ENCODE measurements at regions not wholly inside any gene's neighbourhood (a gene's known extent, or its start where the extent isn't known, plus 50 kb on each side); places are given as distances from the start of the nearest gene placed in this dataset.

DNA sequence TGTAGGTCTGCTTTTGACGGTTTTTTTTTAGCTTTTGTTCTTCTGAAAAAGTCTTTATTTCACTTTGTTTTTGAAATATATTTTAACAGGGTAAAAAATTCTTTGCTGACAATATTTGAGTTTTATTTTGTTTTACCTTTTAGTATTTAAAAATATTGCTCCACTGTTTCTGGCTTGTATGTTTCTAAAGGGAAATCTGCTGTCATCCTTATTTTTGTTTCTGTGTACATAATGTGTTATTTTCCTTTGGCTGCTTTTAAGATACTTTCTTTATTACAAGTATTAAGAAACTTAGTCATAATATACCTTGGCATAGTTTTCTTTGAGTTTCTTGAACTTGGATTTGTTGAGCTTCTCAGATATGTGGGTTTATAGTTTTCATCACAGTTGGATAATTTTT is 88.6 kb upstream of the SPACA1 start:
- H3K4me3 ChIP-seq (ENCODE audit: low read length), result no peak overlapping the region
- H3K27ac ChIP-seq (ENCODE audit: low read depth, low read length), result no peak overlapping the region
- H3K4me1 ChIP-seq (ENCODE audit: insufficient read depth, low read length), result no peaks in the 10 kb centered on the region
- H3K9me3 ChIP-seq (ENCODE audit: insufficient read depth, low read depth, low read length), result no peaks in the 10 kb centered on the region
- H3K36me3 ChIP-seq (ENCODE audit: insufficient read depth, low read length), result no peaks in the 10 kb centered on the region
- no CpG with 5 or more reads among the region's 1 CpG for WGBS
- no peak overlapping the region for H3K9ac ChIP-seq (ENCODE audit: low read depth, low read length)
- H3K27me3 ChIP-seq (ENCODE audit: insufficient read depth, low read length), result no peaks in the 10 kb centered on the region

- WGBS, result 96% methylated on average over 2 of the region's 2 CpGs
Measured at GRCh38 chr6:87951751-87952150, 95.9 kb upstream of the SPACA1 start.

DNA sequence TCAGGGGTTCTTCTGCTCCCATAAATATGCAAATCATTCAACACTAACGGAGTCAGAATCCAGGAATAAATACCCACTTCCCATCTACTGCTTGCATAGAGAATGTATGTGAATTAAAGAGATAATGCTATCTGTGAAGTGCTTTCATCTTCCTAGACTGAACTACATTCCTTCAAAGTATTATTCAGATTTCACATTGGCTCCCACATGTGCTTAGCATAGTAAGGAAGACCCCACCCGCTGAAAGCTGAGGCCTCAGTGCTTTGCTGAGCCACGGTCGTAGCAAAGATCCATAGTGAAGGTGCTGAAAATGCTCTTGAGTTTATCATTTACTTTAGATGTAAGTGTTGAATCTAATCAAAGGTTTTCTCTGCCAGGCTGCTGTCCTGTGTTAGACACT is 97.0 kb upstream of the SPACA1 start:
- Histone ChIP-seq H3K9ac (ENCODE audit: low read depth, low read length) (no peak overlapping the region), H3K27ac (ENCODE audit: low read depth, low read length) (no peak overlapping the region), H3K27me3 (ENCODE audit: insufficient read depth, low read length) (no peaks in the 10 kb centered on the region), H3K4me1 (ENCODE audit: insufficient read depth, low read length) (no peaks in the 10 kb centered on the region), H3K36me3 (ENCODE audit: insufficient read depth, low read length) (no peaks in the 10 kb centered on the region), H3K9me3 (ENCODE audit: insufficient read depth, low read depth, low read length) (no peaks in the 10 kb centered on the region), H3K4me3 (ENCODE audit: low read length) (no peak overlapping the region)
- WGBS, result 88% methylated on average over 3 of the region's 4 CpGs

More at GRCh38 chr6:87951751-87952150, 95.9 kb upstream of the SPACA1 start:
- Histone ChIP-seq H3K9me3 (ENCODE audit: insufficient read depth, low read depth, low read length) (no peaks in the 10 kb centered on the region), H3K27me3 (ENCODE audit: insufficient read depth, low read length) (no peaks in the 10 kb centered on the region), H3K4me1 (ENCODE audit: insufficient read depth, low read length) (no peaks in the 10 kb centered on the region), H3K9ac (ENCODE audit: low read depth, low read length) (no peak overlapping the region), H3K36me3 (ENCODE audit: insufficient read depth, low read length) (no peaks in the 10 kb centered on the region), H3K4me3 (ENCODE audit: low read length) (no peak overlapping the region), H3K27ac (ENCODE audit: low read depth, low read length) (no peak overlapping the region)

- WGBS, result 96% methylated on average over 7 of the region's 7 CpGs
- Histone ChIP-seq H3K4me1 (ENCODE audit: insufficient read depth, low read length) (no peaks in the 10 kb centered on the region), H3K27ac (ENCODE audit: low read depth, low read length) (no peak overlapping the region), H3K9me3 (ENCODE audit: insufficient read depth, low read depth, low read length) (no peaks in the 10 kb centered on the region), H3K4me3 (ENCODE audit: low read length) (no peak overlapping the region), H3K27me3 (ENCODE audit: insufficient read depth, low read length) (no peaks in the 10 kb centered on the region), H3K9ac (ENCODE audit: low read depth, low read length) (no peak overlapping the region), H3K36me3 (ENCODE audit: insufficient read depth, low read length) (no peaks in the 10 kb centered on the region)
Measured at GRCh38 chr6:87949194-87949593, 98.4 kb upstream of the SPACA1 start.

DNA sequence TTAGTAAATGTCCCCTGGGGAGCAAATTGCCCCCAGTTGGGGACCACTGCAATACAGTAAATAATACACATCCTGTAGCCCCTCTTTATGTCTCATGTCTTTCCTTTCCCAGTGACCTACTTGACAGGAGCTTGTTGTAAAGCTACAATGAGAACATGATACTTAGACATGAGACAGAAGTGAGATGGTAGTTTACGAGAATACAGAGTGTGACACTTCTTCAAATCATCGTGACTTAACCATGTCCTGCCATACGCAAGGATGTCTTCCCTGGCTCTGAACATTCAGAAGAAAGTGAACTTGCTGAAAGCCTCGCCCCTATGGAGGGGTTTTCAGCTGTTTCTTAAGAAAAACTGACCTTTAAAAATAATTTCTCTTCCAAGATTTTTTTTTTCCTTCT is 101.0 kb upstream of the SPACA1 start:
- H3K27me3 ChIP-seq (ENCODE audit: insufficient read depth, low read length), result no peaks in the 10 kb centered on the region
- no peak overlapping the region for H3K9ac ChIP-seq (ENCODE audit: low read depth, low read length)
- no peaks in the 10 kb centered on the region for H3K36me3 ChIP-seq (ENCODE audit: insufficient read depth, low read length)
- 96% methylated on average over 4 of the region's 4 CpGs for WGBS
- no peak overlapping the region for H3K27ac ChIP-seq (ENCODE audit: low read depth, low read length)
- H3K4me3 ChIP-seq (ENCODE audit: low read length), result no peak overlapping the region
- no peaks in the 10 kb centered on the region for H3K9me3 ChIP-seq (ENCODE audit: insufficient read depth, low read depth, low read length)
- H3K4me1 ChIP-seq (ENCODE audit: insufficient read depth, low read length), result no peaks in the 10 kb centered on the region

DNA sequence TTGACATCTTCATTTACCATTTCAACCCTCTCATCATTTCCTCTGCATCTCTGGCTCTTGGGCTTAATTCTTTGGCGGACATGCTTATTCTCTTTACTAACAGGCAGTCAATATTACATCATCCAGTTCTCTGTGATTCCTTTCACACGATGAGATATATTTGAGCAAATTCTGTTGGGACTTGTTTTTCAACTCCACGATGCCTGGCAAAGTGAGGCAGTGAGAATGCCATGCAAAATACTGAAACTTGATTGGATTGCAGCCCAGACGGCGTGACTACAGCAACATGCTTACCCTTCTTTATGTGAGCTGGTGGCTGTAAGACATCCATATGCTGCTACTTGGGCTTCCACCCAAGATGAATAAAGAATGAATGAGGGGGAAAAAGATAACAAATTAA is 101.7 kb upstream of the SPACA1 start:
- Histone ChIP-seq H3K4me3 (ENCODE audit: low read length) (no peak overlapping the region), H3K4me1 (ENCODE audit: insufficient read depth, low read length) (no peaks in the 10 kb centered on the region), H3K27ac (ENCODE audit: low read depth, low read length) (no peak overlapping the region), H3K36me3 (ENCODE audit: insufficient read depth, low read length) (no peaks in the 10 kb centered on the region), H3K9me3 (ENCODE audit: insufficient read depth, low read depth, low read length) (no peaks in the 10 kb centered on the region), H3K9ac (ENCODE audit: low read depth, low read length) (no peak overlapping the region), H3K27me3 (ENCODE audit: insufficient read depth, low read length) (no peaks in the 10 kb centered on the region)
- 94% methylated on average over 5 of the region's 5 CpGs for WGBS

GRCh38 chr6:87945181-87945580 is 102.5 kb upstream of the SPACA1 start:
- 89% methylated on average over 5 of the region's 6 CpGs for WGBS
- no peaks in the 10 kb centered on the region for H3K36me3 ChIP-seq (ENCODE audit: insufficient read depth, low read length)
- H3K4me3 ChIP-seq (ENCODE audit: low read length), result no peak overlapping the region
- no peaks in the 10 kb centered on the region for H3K9me3 ChIP-seq (ENCODE audit: insufficient read depth, low read depth, low read length)
- no peak overlapping the region for H3K27ac ChIP-seq (ENCODE audit: low read depth, low read length)
- H3K9ac ChIP-seq (ENCODE audit: low read depth, low read length), result no peak overlapping the region
- H3K4me1 ChIP-seq (ENCODE audit: insufficient read depth, low read length), result no peaks in the 10 kb centered on the region
- no peaks in the 10 kb centered on the region for H3K27me3 ChIP-seq (ENCODE audit: insufficient read depth, low read length)

- 49% methylated on average over 5 of the region's 5 CpGs for WGBS
- no peak overlapping the region for H3K27ac ChIP-seq (ENCODE audit: low read depth, low read length)
Measured at GRCh38 chr6:87944541-87944954, 103.1 kb upstream of the SPACA1 start.

DNA sequence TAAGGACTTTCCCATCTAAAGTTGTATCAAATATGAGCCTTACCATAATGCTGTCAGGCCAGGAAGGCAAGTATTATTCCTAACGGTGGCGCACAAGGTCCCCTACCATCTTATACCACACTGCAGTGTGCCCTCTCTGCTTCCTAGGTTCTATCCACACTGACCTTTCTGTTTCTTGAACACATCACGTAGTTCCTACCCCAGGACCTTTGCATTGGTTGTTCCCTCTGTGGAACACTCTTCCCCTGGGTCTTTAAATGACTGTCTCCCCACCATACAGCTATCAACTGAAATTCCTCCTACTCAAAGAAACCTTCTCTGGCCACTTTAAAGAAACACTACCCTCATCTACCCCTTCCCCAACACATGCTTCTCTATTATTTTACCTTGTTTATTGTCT is 104.5 kb upstream of the SPACA1 start:
- Histone ChIP-seq H3K27me3 (ENCODE audit: insufficient read depth, low read length) (no peaks in the 10 kb centered on the region), H3K27ac (ENCODE audit: low read depth, low read length) (no peak overlapping the region), H3K36me3 (ENCODE audit: insufficient read depth, low read length) (no peaks in the 10 kb centered on the region), H3K9ac (ENCODE audit: low read depth, low read length) (no peak overlapping the region), H3K4me1 (ENCODE audit: insufficient read depth, low read length) (peaks cover 8% of the 10 kb centered on the region; the same call in 1 of the 2 replicates), H3K4me3 (ENCODE audit: low read length) (no peak overlapping the region), H3K9me3 (ENCODE audit: insufficient read depth, low read depth, low read length) (no peaks in the 10 kb centered on the region)
- WGBS, result 94% methylated on average over 3 of the region's 3 CpGs

More at GRCh38 chr6:87944541-87944954, 103.1 kb upstream of the SPACA1 start:
- Histone ChIP-seq H3K9me3 (ENCODE audit: insufficient read depth, low read depth, low read length) (no peaks in the 10 kb centered on the region), H3K9ac (ENCODE audit: low read depth, low read length) (no peak overlapping the region), H3K27me3 (ENCODE audit: insufficient read depth, low read length) (no peaks in the 10 kb centered on the region), H3K4me1 (ENCODE audit: insufficient read depth, low read length) (no peaks in the 10 kb centered on the region), H3K36me3 (ENCODE audit: insufficient read depth, low read length) (no peaks in the 10 kb centered on the region), H3K4me3 (ENCODE audit: low read length) (no peak overlapping the region)

DNA sequence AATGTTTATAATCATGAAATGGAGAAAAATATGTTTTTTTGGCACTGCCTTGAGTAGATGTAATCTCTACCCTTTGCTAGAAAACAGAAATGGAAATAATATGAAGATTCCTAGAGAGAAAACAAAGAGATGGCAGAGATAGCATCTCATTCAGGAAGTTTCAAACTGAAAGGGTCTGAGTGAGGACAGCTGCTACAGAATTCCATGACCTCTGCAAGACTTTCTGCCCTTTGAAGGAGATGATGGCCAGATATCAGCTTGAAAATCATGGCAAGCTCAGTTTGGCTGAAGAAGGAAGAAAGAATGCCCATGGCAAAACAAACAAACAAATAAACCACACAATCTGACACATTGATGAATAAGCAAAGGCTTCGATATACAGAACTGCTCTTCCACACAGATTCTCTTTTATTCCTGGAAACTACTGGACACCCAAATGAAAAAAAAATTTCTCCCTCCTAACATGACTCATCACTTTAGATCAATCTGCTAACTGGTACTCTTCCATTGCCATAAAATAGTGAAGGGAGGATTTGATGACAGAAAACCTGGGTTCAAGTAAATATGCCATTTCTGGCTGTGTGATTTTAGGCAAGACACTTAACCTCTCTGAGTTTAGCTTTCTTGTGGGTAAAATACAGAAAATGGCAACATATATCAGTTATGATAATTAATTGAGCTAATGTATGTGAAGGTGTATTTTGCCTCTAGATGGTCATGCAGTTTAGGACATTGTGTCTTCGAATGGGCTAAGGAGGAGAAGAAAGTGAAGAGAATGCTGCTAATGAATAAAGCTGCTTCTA is 105.9 kb upstream of the SPACA1 start:
- WGBS, result 91% methylated on average over 2 of the region's 2 CpGs
- Histone ChIP-seq H3K9me3 (ENCODE audit: insufficient read depth, low read depth, low read length) (no peaks in the 10 kb centered on the region), H3K4me1 (ENCODE audit: insufficient read depth, low read length) (peaks cover 10% of the 10 kb centered on the region; the same call in 1 of the 2 replicates), H3K4me3 (ENCODE audit: low read length) (no peak overlapping the region), H3K36me3 (ENCODE audit: insufficient read depth, low read length) (no peaks in the 10 kb centered on the region), H3K27ac (ENCODE audit: low read depth, low read length) (no peak overlapping the region), H3K27me3 (ENCODE audit: insufficient read depth, low read length) (no peaks in the 10 kb centered on the region), H3K9ac (ENCODE audit: low read depth, low read length) (no peak overlapping the region)

- Histone ChIP-seq H3K4me1 (ENCODE audit: insufficient read depth, low read length) (peaks cover 10% of the 10 kb centered on the region; the same call in 1 of the 2 replicates), H3K27me3 (ENCODE audit: insufficient read depth, low read length) (no peaks in the 10 kb centered on the region), H3K9ac (ENCODE audit: low read depth, low read length) (no peak overlapping the region), H3K27ac (ENCODE audit: low read depth, low read length) (no peak overlapping the region), H3K4me3 (ENCODE audit: low read length) (no peak overlapping the region), H3K36me3 (ENCODE audit: insufficient read depth, low read length) (no peaks in the 10 kb centered on the region), H3K9me3 (ENCODE audit: insufficient read depth, low read depth, low read length) (no peaks in the 10 kb centered on the region)
- 84% methylated on average over 1 of the region's 1 CpG for WGBS
Measured at GRCh38 chr6:87939776-87940175, 107.9 kb upstream of the SPACA1 start.

All from HUES64 (cell line).